AG09309 (cell line): ENCODE measurements at regions not wholly inside any gene's neighbourhood (a gene's known extent, or its start where the extent isn't known, plus 50 kb on each side); places are given as distances from the start of the nearest gene placed in this dataset.

Source experiments
- DNase-seq: peaks from one replicate; pipeline ENCODE4 v3.0.0-alpha.2; 2010; ENCODE audit warnings: low read depth
- H3K4me3 ChIP-seq: 2 replicates; pipeline ENCODE4 v1.5.1; 2011; ENCODE audit warnings: mild to moderate bottlenecking, low read depth, low read length, moderate library complexity; ENCODE audit not compliant: control insufficient read depth
- CTCF ChIP-seq: IDR thresholded peaks from 2 replicates; pipeline ENCODE4 v1.5.1; 2011; ENCODE audit warnings: mild to moderate bottlenecking, low read depth, low read length, inconsistent platforms; ENCODE audit not compliant: insufficient read depth, control insufficient read depth; ENCODE audit errors: missing control alignments

- H3K4me3 ChIP-seq = no peak overlapping the region
- TF ChIP-seq CTCF = no peak
- DNase-seq = no peak
Observed at GRCh38 chr4:174141876-174142275, 141.6 kb downstream of the FBXO8 start.

- TF ChIP-seq CTCF = no peak
- no peak for DNase-seq
Observed at GRCh38 chr4:174138616-174139015, 144.9 kb downstream of the FBXO8 start.

GRCh38 chr4:174137698-174138097 is 145.8 kb downstream of the FBXO8 start:
- DNase-seq = no peak

More at GRCh38 chr4:174138616-174139015, 144.9 kb downstream of the FBXO8 start:
- no peak overlapping the region for H3K4me3 ChIP-seq

GRCh38 chr4:174135936-174136406 is 147.5 kb downstream of the FBXO8 start:
- no peak overlapping the region for H3K4me3 ChIP-seq
- DNase-seq = no peak
- TF ChIP-seq CTCF = no peak

More at GRCh38 chr4:174137698-174138097, 145.8 kb downstream of the FBXO8 start:
- H3K4me3 ChIP-seq = no peak overlapping the region
- TF ChIP-seq CTCF = no peak

- H3K4me3 ChIP-seq = no peak overlapping the region
- no peak for TF ChIP-seq CTCF
- DNase-seq = no peak
Observed at GRCh38 chr4:174135530-174135929, 147.9 kb downstream of the FBXO8 start.

- H3K4me3 ChIP-seq = no peak overlapping the region; the same call in 1 of the 2 replicates
- DNase-seq = no peak
- no peak for TF ChIP-seq CTCF
Observed at GRCh38 chr4:174134361-174134760, 149.1 kb downstream of the FBXO8 start.

- DNase-seq = no peak
- no peak overlapping the region for H3K4me3 ChIP-seq
- TF ChIP-seq CTCF = no peak
Observed at GRCh38 chr4:174133551-174133950, 149.9 kb downstream of the FBXO8 start.
